K562 (cell line): ENCODE measurements at regions not wholly inside any gene's neighbourhood (a gene's known extent, or its start where the extent isn't known, plus 50 kb on each side); places are given as distances from the start of the nearest gene placed in this dataset.

Experiments
- ATAC-seq: fragments of 200-7000 bp; cut with Tn5 transposase; 3 replicates; pipeline ENCODE4 v1.9.1; 2020; ENCODE audit warnings: moderate library complexity
- BruUV-seq: library from RNA; stranded (reverse); fragments of 400-500 nt; replicated peaks from 2 replicates; lab custom pipeline; 2021; lab: Mats Ljungman, UMichigan
- CTCF ChIA-PET: fragments of 300-600 bp; formaldehyde crosslinking; extraction: SDS; loops from one replicate; lab custom pipeline; 2021; ENCODE audit warnings: low intra/inter-chr PET ratio; lab: Yijun Ruan, JAX
- POLR2A ChIA-PET: fragments of 300-600, 350-650 bp; sonication (Branson Sonifier 250); formaldehyde crosslinking; extraction: SDS; loops from one replicate; lab custom pipeline; 2021; ENCODE audit warnings: antibody characterized with exemption, inconsistent platforms; lab: Yijun Ruan, JAX
- DNase-seq, 4 experiments: peaks; one replicate each; pipeline versions ENCODE4 v3.0.0 to v3.0.0-alpha.2; 2011 to 2018; ENCODE audit warnings: low spot score in 3 of 4, mixed read lengths in 3 of 4; ENCODE audit errors: extremely low read depth in 1 of 4
- FAIRE-seq: peaks from 2 replicates; lab custom pipeline; 2011; peaks lifted over from hg19 to GRCh38; lab: Jason Lieb, UNC
- H2AFZ ChIP-seq: 2 replicates; pipeline ENCODE4 v1.6.0; 2011; ENCODE audit warnings: low read depth, low read length, control low read depth, inconsistent platforms
- H3K27ac ChIP-seq: fragments of 200-600 bp; 3 replicates; pipeline ENCODE4 v1.8.0; 2011; ENCODE audit warnings: low read depth, mild to moderate bottlenecking, control low read depth, inconsistent platforms, low read length, moderate library complexity, mixed read lengths; ENCODE audit errors: extremely low read depth
- H3K27me3 ChIP-seq, 2 experiments: fragments of 300-600 bp in 1 of 2; 2 replicates in 1 of 2; 3 replicates in 1 of 2; pipeline versions ENCODE4 v1.6.0 to v1.8.0; 2011; ENCODE audit warnings: inconsistent platforms in 2 of 2, low read length in 2 of 2, mild to moderate bottlenecking in 1 of 2, mixed read lengths in 1 of 2, moderate library complexity in 1 of 2; ENCODE audit not compliant: control insufficient read depth in 2 of 2, insufficient read depth in 2 of 2
- H3K36me3 ChIP-seq: fragments of 300-600 bp; 3 replicates; pipeline ENCODE4 v1.8.0; 2011; ENCODE audit warnings: mild to moderate bottlenecking, low read length, inconsistent platforms; ENCODE audit not compliant: control insufficient read depth, insufficient read depth
- H3K4me1 ChIP-seq, 2 experiments: fragments of 200-600 bp in 1 of 2; replicated peaks in 1 of 2; 2 replicates in 1 of 2; 3 replicates in 1 of 2; pipeline versions ENCODE4 v1.5.1 to v1.8.0; 2011; ENCODE audit warnings: inconsistent platforms in 2 of 2, low read length in 2 of 2, mild to moderate bottlenecking in 1 of 2, mixed read lengths in 1 of 2, moderate library complexity in 1 of 2; ENCODE audit not compliant: control insufficient read depth in 2 of 2, insufficient read depth in 2 of 2
- H3K4me2 ChIP-seq: 2 replicates; pipeline ENCODE4 v1.6.1; 2011; ENCODE audit warnings: low read length, control low read depth, inconsistent platforms, mixed read lengths; ENCODE audit not compliant: insufficient read depth
- H3K4me3 ChIP-seq: fragments of 200-600 bp; sonication (generic), shearing (Covaris generic); 2 replicates; pipeline ENCODE4 v1.5.1; 2016; ENCODE audit warnings: control low read depth, inconsistent platforms
- H3K79me2 ChIP-seq: fragments of 200-600 bp; 3 replicates; pipeline ENCODE4 v1.8.0; 2011; ENCODE audit warnings: low read length, inconsistent platforms; ENCODE audit not compliant: control insufficient read depth, insufficient read depth
- H3K9ac ChIP-seq, 2 experiments: 2 replicates each; pipeline versions ENCODE4 v1.6.0 to v1.6.1; 2011; ENCODE audit warnings: low read depth in 2 of 2, low read length in 2 of 2, control low read depth in 1 of 2, inconsistent platforms in 1 of 2, mild to moderate bottlenecking in 1 of 2, mixed read lengths in 1 of 2; ENCODE audit not compliant: insufficient read depth in 1 of 2
- H3K9me1 ChIP-seq: one replicate; pipeline ENCODE4 v1.6.0; 2011; ENCODE audit warnings: inconsistent platforms, mild to moderate bottlenecking, low read length, moderate library complexity; ENCODE audit not compliant: control insufficient read depth, insufficient read depth
- H3K9me3 ChIP-seq: replicated peaks from 2 replicates; pipeline ENCODE4 v1.5.1; 2011; ENCODE audit warnings: low read depth, low read length, inconsistent platforms; ENCODE audit not compliant: control insufficient read depth, insufficient read depth
- H4K20me1 ChIP-seq: replicated peaks from 2 replicates; pipeline ENCODE4 v1.6.1; 2011; ENCODE audit warnings: low read length, inconsistent platforms, mixed read lengths; ENCODE audit not compliant: control insufficient read depth, insufficient read depth
- BCLAF1 ChIP-seq, 2 experiments: fragments of 450-650 bp in 1 of 2; IDR thresholded peaks; 2 replicates each; pipeline ENCODE4 v1.6.1; 2011 to 2017; ENCODE audit warnings: low read depth in 2 of 2, antibody characterized with exemption in 1 of 2, borderline replicate concordance in 1 of 2, low read length in 1 of 2, mild to moderate bottlenecking in 1 of 2, mixed read lengths in 1 of 2; ENCODE audit not compliant: control insufficient read depth in 1 of 2
- CC2D1A ChIP-seq: fragments of 450-650 bp; IDR thresholded peaks from 2 replicates; pipeline ENCODE4 v1.6.1; 2017; ENCODE audit warnings: mild to moderate bottlenecking
- CCNT2 ChIP-seq: IDR thresholded peaks from 2 replicates; pipeline ENCODE4 v1.6.1; 2011; ENCODE audit warnings: borderline replicate concordance, low read depth, mild to moderate bottlenecking, moderate library complexity, mixed read lengths, low read length; ENCODE audit not compliant: insufficient read length; ENCODE audit errors: extremely low read depth
- HDGF ChIP-seq: fragments of 450-650 bp; IDR thresholded peaks from 2 replicates; pipeline ENCODE4 v1.6.1; 2016
- PATZ1 ChIP-seq: fragments of 250-450 bp; sonication (Bioruptor Pico); IDR thresholded peaks from 2 replicates; pipeline ENCODE4 v1.5.0; 2020; ENCODE audit warnings: mild to moderate bottlenecking, borderline replicate concordance
- POLR2G ChIP-seq: fragments of 200-400 bp; formaldehyde crosslinking; IDR thresholded peaks from 2 replicates; pipeline ENCODE4 v1.6.1; 2017; ENCODE audit warnings: low read depth, mild to moderate bottlenecking, antibody characterized with exemption, low read length, moderate library complexity
- POLR3A ChIP-seq: IDR thresholded peaks from 2 replicates; pipeline ENCODE4 v1.6.1; 2011; ENCODE audit warnings: borderline replicate concordance, mild to moderate bottlenecking, moderate library complexity; ENCODE audit not compliant: insufficient read length, insufficient read depth; ENCODE audit errors: extremely low read depth
- RBM39 ChIP-seq: fragments of 200-400 bp; formaldehyde crosslinking; optimal IDR thresholded peaks from 2 replicates; pipeline ENCODE3; 2018; ENCODE audit warnings: low read depth, low read length
- SNIP1 ChIP-seq: fragments of 450-650 bp; IDR thresholded peaks from 2 replicates; pipeline ENCODE4 v1.7.1; 2017; ENCODE audit warnings: low read depth, mild to moderate bottlenecking
- ZNF436 ChIP-seq: fragments of 250-450, 450-650 bp; sonication (Bioruptor Pico); formaldehyde crosslinking; IDR thresholded peaks from 2 replicates; pipeline ENCODE4 v1.7.0; 2020; ENCODE audit warnings: mild to moderate bottlenecking
- ZNF764 ChIP-seq: fragments of 250-450 bp; sonication (Bioruptor Pico); IDR thresholded peaks from 2 replicates; pipeline ENCODE4 v1.4.0; 2020; ENCODE audit warnings: low read depth, mild to moderate bottlenecking, moderate library complexity
- WGBS: fragments of 100-300 bp; shearing (Covaris generic); methylation state at CpG from one replicate; pipeline ENCODE4 v1.1.6; 2016; ENCODE audit warnings: low coverage, mixed read lengths; ENCODE audit not compliant: insufficient coverage; ENCODE audit errors: missing lambda C conversion rate; 5-methylcytosine and 5-hydroxymethylcytosine counted together
- in situ Hi-C: fragments of 300-500 bp; cut with MboI; formaldehyde crosslinking; loops from 4 replicates; pipeline ENCODE4 v1.15.0; 2018; ENCODE audit warnings: inconsistent platforms, mixed read lengths
- intact Hi-C: fragments of 100-400 bp; cut with micrococcal nuclease; formaldehyde crosslinking; loops from 2 replicates; pipeline ENCODE4 v1.14.2; 2022
- TF ChIP-seq, protein P1 (sequence below): fragments of 200-800 bp; sonication (Bioruptor generic); IDR thresholded peaks from 2 replicates; pipeline ENCODE4 v1.6.1; 2017; ENCODE audit warnings: missing genetic modification characterization, missing compliant biosample characterization
- TF ChIP-seq, protein P2 (sequence below): IDR thresholded peaks from 2 replicates; pipeline ENCODE4 v1.6.1; 2011; ENCODE audit not compliant: insufficient read length; ENCODE audit errors: extremely low read depth
- TF ChIP-seq, protein P3 (sequence below): fragments of 450-650 bp; formaldehyde crosslinking; IDR thresholded peaks from 2 replicates; pipeline ENCODE4 v1.4.0; 2020; ENCODE audit warnings: mild to moderate bottlenecking, moderate library complexity

GRCh38 chr6:81693266-81693665 is 59.2 kb downstream of the TENT5A start:
- no peaks in the 10 kb centered on the region for H3K27me3 ChIP-seq
- WGBS: 0% methylated on average over 4 of the region's 4 CpGs
- CTCF ChIA-PET: no interaction called here
- TF ChIP-seq, protein P1, sequence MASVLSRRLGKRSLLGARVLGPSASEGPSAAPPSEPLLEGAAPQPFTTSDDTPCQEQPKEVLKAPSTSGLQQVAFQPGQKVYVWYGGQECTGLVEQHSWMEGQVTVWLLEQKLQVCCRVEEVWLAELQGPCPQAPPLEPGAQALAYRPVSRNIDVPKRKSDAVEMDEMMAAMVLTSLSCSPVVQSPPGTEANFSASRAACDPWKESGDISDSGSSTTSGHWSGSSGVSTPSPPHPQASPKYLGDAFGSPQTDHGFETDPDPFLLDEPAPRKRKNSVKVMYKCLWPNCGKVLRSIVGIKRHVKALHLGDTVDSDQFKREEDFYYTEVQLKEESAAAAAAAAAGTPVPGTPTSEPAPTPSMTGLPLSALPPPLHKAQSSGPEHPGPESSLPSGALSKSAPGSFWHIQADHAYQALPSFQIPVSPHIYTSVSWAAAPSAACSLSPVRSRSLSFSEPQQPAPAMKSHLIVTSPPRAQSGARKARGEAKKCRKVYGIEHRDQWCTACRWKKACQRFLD (CRISPR knock-in tag): no peak
- TF ChIP-seq CC2D1A: no peak
- no peak for TF ChIP-seq POLR2G
- no peak for TF ChIP-seq HDGF
- TF ChIP-seq SNIP1: no peak
- TF ChIP-seq ZNF436: no peak
- TF ChIP-seq CCNT2: no peak
- no peak for TF ChIP-seq PATZ1 (CRISPR knock-in tag)
- TF ChIP-seq BCLAF1 (IDR thresholded peaks at IDR 0.05; ENCODE audit: borderline replicate concordance in 1 of 2, control insufficient read depth in 1 of 2, low read depth in 2 of 2, low read length in 1 of 2): no peak
- no peak for TF ChIP-seq ZNF764 (CRISPR knock-in tag)
- no peak for TF ChIP-seq POLR3A
- no peak for TF ChIP-seq RBM39
- TF ChIP-seq, protein P2, sequence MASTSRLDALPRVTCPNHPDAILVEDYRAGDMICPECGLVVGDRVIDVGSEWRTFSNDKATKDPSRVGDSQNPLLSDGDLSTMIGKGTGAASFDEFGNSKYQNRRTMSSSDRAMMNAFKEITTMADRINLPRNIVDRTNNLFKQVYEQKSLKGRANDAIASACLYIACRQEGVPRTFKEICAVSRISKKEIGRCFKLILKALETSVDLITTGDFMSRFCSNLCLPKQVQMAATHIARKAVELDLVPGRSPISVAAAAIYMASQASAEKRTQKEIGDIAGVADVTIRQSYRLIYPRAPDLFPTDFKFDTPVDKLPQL: no peak
- TF ChIP-seq, protein P3, sequence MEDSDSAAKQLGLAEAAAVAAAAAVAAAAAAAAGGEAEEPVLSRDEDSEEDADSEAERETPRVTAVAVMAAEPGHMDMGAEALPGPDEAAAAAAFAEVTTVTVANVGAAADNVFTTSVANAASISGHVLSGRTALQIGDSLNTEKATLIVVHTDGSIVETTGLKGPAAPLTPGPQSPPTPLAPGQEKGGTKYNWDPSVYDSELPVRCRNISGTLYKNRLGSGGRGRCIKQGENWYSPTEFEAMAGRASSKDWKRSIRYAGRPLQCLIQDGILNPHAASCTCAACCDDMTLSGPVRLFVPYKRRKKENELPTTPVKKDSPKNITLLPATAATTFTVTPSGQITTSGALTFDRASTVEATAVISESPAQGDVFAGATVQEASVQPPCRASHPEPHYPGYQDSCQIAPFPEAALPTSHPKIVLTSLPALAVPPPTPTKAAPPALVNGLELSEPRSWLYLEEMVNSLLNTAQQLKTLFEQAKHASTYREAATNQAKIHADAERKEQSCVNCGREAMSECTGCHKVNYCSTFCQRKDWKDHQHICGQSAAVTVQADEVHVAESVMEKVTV (CRISPR knock-in tag): no peak

More at GRCh38 chr6:81693266-81693665, 59.2 kb downstream of the TENT5A start:
- no TSS peak for BruUV-seq
- Histone ChIP-seq H3K9me3 (no peaks in the 10 kb centered on the region), H2AFZ (no peak overlapping the region), H3K9me1 (no peaks in the 10 kb centered on the region), H3K27ac (no peak overlapping the region), H3K9ac (no peak overlapping the region), H3K4me1 (no peaks in the 10 kb centered on the region), H3K4me2 (no peak overlapping the region), H4K20me1 (no peaks in the 10 kb centered on the region), H3K4me3 (no peak overlapping the region), H3K79me2 (no peaks in the 10 kb centered on the region), H3K36me3 (no peaks in the 10 kb centered on the region)
- in situ Hi-C loops: no loop called here
- intact Hi-C loops: no loop called here
- POLR2A ChIA-PET: no interaction called here
- ATAC-seq (no peak), DNase-seq (no peak), FAIRE-seq (no peak)
